HCT116 (cell line): ENCODE measurements at regions not wholly inside any gene's neighbourhood (a gene's known extent, or its start where the extent isn't known, plus 50 kb on each side); places are given as distances from the start of the nearest gene placed in this dataset.

ENCODE experiments used
- ATAC-seq: fragments of 200-7000 bp; cut with Tn5 transposase; 2 replicates; pipeline ENCODE4 v1.9.1; 2020; ENCODE audit warnings: mild to moderate bottlenecking, moderate library complexity
- BruUV-seq: library from RNA; stranded (reverse); fragments of 400-500 nt; replicated peaks from 2 replicates; lab custom pipeline; 2021; lab: Mats Ljungman, UMichigan
- CTCF ChIA-PET: fragments of 300-600 bp; sonication (Branson Sonifier 250); formaldehyde crosslinking; loops from one replicate; lab custom pipeline; 2021; ENCODE audit warnings: antibody characterized with exemption; lab: Charles Lee
- POLR2A ChIA-PET: fragments of 300-600, 350-600 bp; sonication (Branson Sonifier 250); formaldehyde crosslinking; loops from one replicate; lab custom pipeline; 2021; ENCODE audit warnings: antibody characterized with exemption; lab: Charles Lee
- RAD21 ChIA-PET, 2 experiments: fragments of 300-600 bp; sonication (Branson Sonifier 250); formaldehyde crosslinking; loops; one replicate each; lab custom pipeline; 2023; ENCODE audit warnings: low total read pairs in 2 of 2; ENCODE audit not compliant: uncharacterized antibody in 2 of 2, unreplicated experiment in 2 of 2, low non-redundant PET in 1 of 2; lab: Charles Lee
- DNase-seq: peaks from one replicate; pipeline ENCODE4 v3.0.0-alpha.2; 2010; ENCODE audit warnings: low read depth, low spot score
- H2AFZ ChIP-seq: fragments of 200-600 bp; shearing (Covaris generic), sonication (generic); 2 replicates; pipeline ENCODE4 v1.6.1; 2017; ENCODE audit warnings: low read depth, mixed run types, mixed read lengths, antibody characterized with exemption, low read length; ENCODE audit not compliant: poor library complexity, severe bottlenecking
- H3K27ac ChIP-seq: 2 replicates; pipeline ENCODE4 v1.5.1; 2012; ENCODE audit warnings: low read depth, low read length
- H3K27me3 ChIP-seq: fragments of 200-600 bp; sonication (generic); 2 replicates; pipeline ENCODE4 v1.6.1; 2016; ENCODE audit warnings: mixed run types, low read length, mixed read lengths; ENCODE audit not compliant: insufficient read depth
- H3K36me3 ChIP-seq, 2 experiments: fragments of 200-500 bp in 1 of 2; fragments of 200-600 bp in 1 of 2; sonication (Bioruptor generic) in 1 of 2; sonication (generic) in 1 of 2; 2 replicates each; pipeline versions ENCODE4 v1.5.1 to v1.6.1; 2014 to 2016; ENCODE audit warnings: low read length in 2 of 2, inconsistent platforms in 1 of 2, mixed read lengths in 1 of 2, mixed run types in 1 of 2; ENCODE audit not compliant: insufficient read depth in 2 of 2, control insufficient read depth in 1 of 2
- H3K4me1 ChIP-seq, 2 experiments: fragments of 200-600 bp in 1 of 2; sonication (generic) in 1 of 2; 2 replicates each; pipeline versions ENCODE4 v1.5.1 to v1.6.1; 2012 to 2017; ENCODE audit warnings: low read length in 2 of 2, inconsistent platforms in 1 of 2, mild to moderate bottlenecking in 1 of 2, mixed read lengths in 1 of 2, mixed run types in 1 of 2, moderate library complexity in 1 of 2; ENCODE audit not compliant: insufficient read depth in 2 of 2, control insufficient read depth in 1 of 2
- H3K4me2 ChIP-seq: fragments of 200-600 bp; sonication (generic); 2 replicates; pipeline ENCODE4 v1.6.1; 2017; ENCODE audit warnings: mixed run types, low read length, mixed read lengths
- H3K4me3 ChIP-seq, 2 experiments: fragments of 200-600 bp in 1 of 2; sonication (generic) in 1 of 2; replicated peaks in 1 of 2; 2 replicates each; pipeline ENCODE4 v1.5.1; 2011 to 2016; ENCODE audit warnings: low read length in 2 of 2, control low read depth in 1 of 2, low read depth in 1 of 2, mild to moderate bottlenecking in 1 of 2, mixed read lengths in 1 of 2, mixed run types in 1 of 2
- H3K79me2 ChIP-seq: fragments of 200-600 bp; sonication (generic); 2 replicates; pipeline ENCODE4 v1.6.1; 2017; ENCODE audit warnings: mild to moderate bottlenecking, mixed run types, low read length, moderate library complexity, mixed read lengths; ENCODE audit not compliant: insufficient read depth
- H3K9ac ChIP-seq: fragments of 200-600 bp; sonication (generic); 2 replicates; pipeline ENCODE4 v1.6.1; 2016; ENCODE audit warnings: low read length, mixed read lengths
- H3K9me2 ChIP-seq: fragments of 200-600 bp; sonication (generic), shearing (Covaris generic); 2 replicates; pipeline ENCODE4 v1.6.1; 2017; ENCODE audit warnings: mixed run types, mild to moderate bottlenecking, moderate library complexity; ENCODE audit not compliant: insufficient read depth
- H3K9me3 ChIP-seq, 2 experiments: fragments of 200-500 bp in 1 of 2; fragments of 200-600 bp in 1 of 2; sonication (Bioruptor generic) in 1 of 2; sonication (generic) in 1 of 2; 2 replicates each; pipeline ENCODE4 v1.6.1; 2014 to 2017; ENCODE audit warnings: low read length in 2 of 2, mixed read lengths in 2 of 2, inconsistent platforms in 1 of 2, low read depth in 1 of 2, mild to moderate bottlenecking in 1 of 2, mixed run types in 1 of 2, moderate library complexity in 1 of 2; ENCODE audit not compliant: control insufficient read depth in 1 of 2, insufficient read depth in 1 of 2
- H4K20me1 ChIP-seq: fragments of 200-600 bp; sonication (generic), shearing (Covaris generic); 2 replicates; pipeline ENCODE4 v1.6.1; 2017; ENCODE audit warnings: mixed run types, mild to moderate bottlenecking, moderate library complexity; ENCODE audit not compliant: insufficient read depth
- ATF3 ChIP-seq: IDR thresholded peaks from 2 replicates; pipeline ENCODE4 v1.6.1; 2012
- CBX3 ChIP-seq: IDR thresholded peaks from 2 replicates; pipeline ENCODE4 v1.6.1; 2012; ENCODE audit warnings: low read depth
- EGR1 ChIP-seq: IDR thresholded peaks from 2 replicates; pipeline ENCODE4 v1.6.1; 2012; ENCODE audit warnings: low read depth
- ELF1 ChIP-seq: IDR thresholded peaks from 2 replicates; pipeline ENCODE4 v1.6.1; 2012; ENCODE audit warnings: low read depth, borderline replicate concordance
- EZH2 ChIP-seq: fragments of 200-600 bp; sonication (generic); IDR thresholded peaks from 2 replicates; pipeline ENCODE4 v1.6.1; 2017; ENCODE audit warnings: antibody characterized with exemption, mixed run types
- EZH2phosphoT487 ChIP-seq: fragments of 200-600 bp; IDR thresholded peaks from 2 replicates; pipeline ENCODE4 v1.6.1; 2018; ENCODE audit warnings: antibody characterized with exemption, borderline replicate concordance
- FOSL1 ChIP-seq: IDR thresholded peaks from 2 replicates; pipeline ENCODE4 v1.6.1; 2012; ENCODE audit warnings: low read depth
- JUND ChIP-seq: IDR thresholded peaks from 2 replicates; pipeline ENCODE4 v1.6.1; 2012
- MAX ChIP-seq: IDR thresholded peaks from 2 replicates; pipeline ENCODE4 v1.6.1; 2012
- POLR2A ChIP-seq: IDR thresholded peaks from 2 replicates; pipeline ENCODE4 v1.7.0; 2011; ENCODE audit warnings: borderline replicate concordance; ENCODE audit not compliant: insufficient read depth, insufficient read length; ENCODE audit errors: extremely low read depth
- POLR2AphosphoS5 ChIP-seq: IDR thresholded peaks from 2 replicates; pipeline ENCODE4 v1.6.1; 2011; ENCODE audit warnings: mild to moderate bottlenecking, low read depth, low read length, moderate library complexity
- SP1 ChIP-seq: IDR thresholded peaks from 2 replicates; pipeline ENCODE4 v1.6.1; 2012; ENCODE audit warnings: low read depth
- SRF ChIP-seq: IDR thresholded peaks from 2 replicates; pipeline ENCODE4 v1.6.1; 2012; ENCODE audit warnings: low read depth
- TCF7L2 ChIP-seq: IDR thresholded peaks from 2 replicates; pipeline ENCODE4 v1.7.0; 2011; ENCODE audit warnings: borderline replicate concordance, inconsistent platforms; ENCODE audit not compliant: insufficient read depth, insufficient read length; ENCODE audit errors: extremely low read depth
- YY1 ChIP-seq: IDR thresholded peaks from 2 replicates; pipeline ENCODE4 v1.6.1; 2011; ENCODE audit warnings: low read length, low read depth, moderate library complexity, mild to moderate bottlenecking; ENCODE audit not compliant: insufficient replicate concordance; ENCODE audit errors: extremely low read depth
- ZFX ChIP-seq: fragments of 450-650 bp; IDR thresholded peaks from 2 replicates; pipeline ENCODE4 v1.6.1; 2017
- ZNF274 ChIP-seq: fragments of 200-500 bp; sonication (Bioruptor generic); IDR thresholded peaks from 2 replicates; pipeline ENCODE4 v1.6.1; 2014; ENCODE audit warnings: mild to moderate bottlenecking, low read depth, low read length, inconsistent platforms
- intact Hi-C: fragments of 100-400 bp; cut with micrococcal nuclease; formaldehyde crosslinking; loops from 2 replicates; pipeline ENCODE4 v1.10.0; 2022

GRCh38 chr13:39268398-39268797 is 230.1 kb downstream of the NHLRC3 start:
- ATAC-seq, result no peak
- no peaks in the 10 kb centered on the region for H3K4me1 ChIP-seq
- no peak for TF ChIP-seq EGR1
- no peak for TF ChIP-seq ELF1
- no peak for TF ChIP-seq CBX3
- no peaks in the 10 kb centered on the region for H3K36me3 ChIP-seq
- no peaks in the 10 kb centered on the region for H3K9me3 ChIP-seq
- no peak overlapping the region for H3K4me2 ChIP-seq
- H2AFZ ChIP-seq, result no peak overlapping the region
- H3K4me3 ChIP-seq, result no peak overlapping the region
- peaks cover 18% of the 10 kb centered on the region for H3K27me3 ChIP-seq
- H3K9ac ChIP-seq, result no peak overlapping the region
- ChIA-PET RAD21 (no interaction called here), POLR2A (no interaction called here), CTCF (no interaction called here)
- no TSS peak for BruUV-seq
- H3K79me2 ChIP-seq, result no peaks in the 10 kb centered on the region
- no peaks in the 10 kb centered on the region for H3K9me2 ChIP-seq
- H4K20me1 ChIP-seq, result no peaks in the 10 kb centered on the region
- no peak overlapping the region for H3K27ac ChIP-seq
- DNase-seq, result no peak
- intact Hi-C loops, result no loop called here

- H3K9me3 ChIP-seq, result no peaks in the 10 kb centered on the region
- ChIA-PET POLR2A (no interaction called here), CTCF (no interaction called here), RAD21 (no interaction called here)
- no peak overlapping the region for H3K9ac ChIP-seq
- peaks cover 22% of the 10 kb centered on the region for H3K27me3 ChIP-seq
- H3K9me2 ChIP-seq, result no peaks in the 10 kb centered on the region
- BruUV-seq, result no TSS peak
- H3K27ac ChIP-seq, result no peak overlapping the region
- H3K4me3 ChIP-seq, result no peak overlapping the region
- H2AFZ ChIP-seq, result no peak overlapping the region
- no peaks in the 10 kb centered on the region for H3K4me1 ChIP-seq
- no peaks in the 10 kb centered on the region for H3K79me2 ChIP-seq
- DNase-seq (no peak), ATAC-seq (no peak)
- no peaks in the 10 kb centered on the region for H3K36me3 ChIP-seq
- no peak for TF ChIP-seq SP1
- TF ChIP-seq ZFX, result no peak
- no peak overlapping the region for H3K4me2 ChIP-seq
- H4K20me1 ChIP-seq, result no peaks in the 10 kb centered on the region
- intact Hi-C loops, result no loop called here
Observed at GRCh38 chr13:39269004-39269403, 230.7 kb downstream of the NHLRC3 start.

- ChIA-PET RAD21 (no interaction called here), CTCF (no interaction called here)
- intact Hi-C loops, result no loop called here
- TF ChIP-seq EGR1 (no peak), CBX3 (no peak), ZNF274 (no peak), MAX (no peak), SP1 (no peak), JUND (no peak), POLR2AphosphoS5 (no peak), EZH2phosphoT487 (no peak), FOSL1 (no peak), YY1 (no peak), POLR2A (no peak), ZFX (no peak), EZH2 (no peak), SRF (no peak), ATF3 (no peak), TCF7L2 (no peak)
Observed at GRCh38 chr13:39269411-39269810, 231.2 kb downstream of the NHLRC3 start.

More at GRCh38 chr13:39269411-39269810, 231.2 kb downstream of the NHLRC3 start:
- Histone ChIP-seq H3K4me2 (no peak overlapping the region), H3K9ac (no peak overlapping the region), H3K9me2 (no peaks in the 10 kb centered on the region), H3K4me3 (no peak overlapping the region), H3K27ac (no peak overlapping the region), H4K20me1 (no peaks in the 10 kb centered on the region), H2AFZ (no peak overlapping the region), H3K4me1 (no peaks in the 10 kb centered on the region), H3K36me3 (no peaks in the 10 kb centered on the region), H3K27me3 (peaks cover 22% of the 10 kb centered on the region), H3K9me3 (no peaks in the 10 kb centered on the region), H3K79me2 (no peaks in the 10 kb centered on the region)
- no peak for DNase-seq
- POLR2A ChIA-PET, result no interaction called here
- BruUV-seq, result no TSS peak
- ATAC-seq, result no peak
